HUES48 (cell line): ENCODE measurements at regions not wholly inside any gene's neighbourhood (a gene's known extent, or its start where the extent isn't known, plus 50 kb on each side); places are given as distances from the start of the nearest gene placed in this dataset.
"Not testable (repeated sequence)": the region's sequence is repeated elsewhere in the genome, so short reads cannot be mapped to it uniquely, and the experiment has no call there.

Source experiments
- H3K27ac ChIP-seq: one replicate; pipeline ENCODE4 v1.7.0; 2013; ENCODE audit warnings: low read depth, low read length, inconsistent platforms
- H3K27me3 ChIP-seq: 2 replicates; pipeline ENCODE4 v1.6.1; 2013; ENCODE audit warnings: mild to moderate bottlenecking, low read length; ENCODE audit not compliant: control insufficient read depth, insufficient read depth
- H3K36me3 ChIP-seq: 2 replicates; pipeline ENCODE4 v1.6.1; 2013; ENCODE audit warnings: low read length; ENCODE audit not compliant: control insufficient read depth, insufficient read depth
- H3K4me1 ChIP-seq: 2 replicates; pipeline ENCODE4 v1.6.1; 2013; ENCODE audit warnings: mild to moderate bottlenecking, low read length; ENCODE audit not compliant: control insufficient read depth, insufficient read depth
- H3K4me3 ChIP-seq: 2 replicates; pipeline ENCODE4 v1.5.1; 2013; ENCODE audit warnings: mild to moderate bottlenecking, low read depth, low read length
- H3K9ac ChIP-seq: 2 replicates; pipeline ENCODE4 v1.6.1; 2013; ENCODE audit warnings: mild to moderate bottlenecking, low read depth, low read length, moderate library complexity
- H3K9me3 ChIP-seq: 2 replicates; pipeline ENCODE4 v1.6.1; 2013; ENCODE audit warnings: low read length; ENCODE audit not compliant: control insufficient read depth, insufficient read depth

GRCh38 chr1:146672608-146673007 is 265.5 kb upstream of the NBPF12 start:
- H3K9me3 ChIP-seq, H3K9ac ChIP-seq, H3K4me1 ChIP-seq, H3K27ac ChIP-seq, H3K36me3 ChIP-seq, H3K4me3 ChIP-seq, H3K27me3 ChIP-seq: not testable (repeated sequence)

GRCh38 chr1:146671588-146671987 is 266.5 kb upstream of the NBPF12 start:
- H3K9me3 ChIP-seq, result not testable (repeated sequence)

GRCh38 chr1:146670832-146671566 is 267.1 kb upstream of the NBPF12 start:
- H3K36me3 ChIP-seq, H3K27me3 ChIP-seq, H3K9ac ChIP-seq, H3K27ac ChIP-seq, H3K9me3 ChIP-seq, H3K4me1 ChIP-seq, H3K4me3 ChIP-seq: not testable (repeated sequence)

More at GRCh38 chr1:146671588-146671987, 266.5 kb upstream of the NBPF12 start:
- H3K36me3 ChIP-seq, H3K9ac ChIP-seq, H3K4me3 ChIP-seq, H3K27ac ChIP-seq, H3K4me1 ChIP-seq, H3K27me3 ChIP-seq: not testable (repeated sequence)

- H3K9ac ChIP-seq, H3K4me3 ChIP-seq, H3K36me3 ChIP-seq, H3K27ac ChIP-seq, H3K9me3 ChIP-seq, H3K27me3 ChIP-seq, H3K4me1 ChIP-seq: not testable (repeated sequence)
Measured at GRCh38 chr1:146666275-146666674, 271.8 kb upstream of the NBPF12 start.

- not testable (repeated sequence) for H3K27ac ChIP-seq, H3K4me1 ChIP-seq, H3K9ac ChIP-seq, H3K27me3 ChIP-seq, H3K4me3 ChIP-seq, H3K9me3 ChIP-seq, H3K36me3 ChIP-seq
Measured at GRCh38 chr1:146660242-146660641, 277.9 kb upstream of the NBPF12 start.

GRCh38 chr1:146656356-146657060 is 281.6 kb upstream of the NBPF12 start:
- not testable (repeated sequence) for H3K9me3 ChIP-seq, H3K9ac ChIP-seq, H3K27ac ChIP-seq, H3K36me3 ChIP-seq, H3K4me1 ChIP-seq, H3K27me3 ChIP-seq, H3K4me3 ChIP-seq

GRCh38 chr1:146654763-146655162 is 283.4 kb upstream of the NBPF12 start:
- not testable (repeated sequence) for H3K4me1 ChIP-seq, H3K9me3 ChIP-seq, H3K36me3 ChIP-seq, H3K27me3 ChIP-seq, H3K27ac ChIP-seq, H3K9ac ChIP-seq, H3K4me3 ChIP-seq

- H3K27ac ChIP-seq, H3K27me3 ChIP-seq, H3K36me3 ChIP-seq, H3K4me3 ChIP-seq, H3K9me3 ChIP-seq, H3K4me1 ChIP-seq, H3K9ac ChIP-seq: not testable (repeated sequence)
Measured at GRCh38 chr1:146645978-146646604, 292.0 kb upstream of the NBPF12 start.

GRCh38 chr1:146641534-146641933 is 296.6 kb upstream of the NBPF12 start:
- not testable (repeated sequence) for H3K4me1 ChIP-seq, H3K36me3 ChIP-seq, H3K27ac ChIP-seq, H3K27me3 ChIP-seq, H3K9ac ChIP-seq, H3K9me3 ChIP-seq, H3K4me3 ChIP-seq

GRCh38 chr1:146640671-146641070 is 297.5 kb upstream of the NBPF12 start:
- not testable (repeated sequence) for H3K4me1 ChIP-seq, H3K27me3 ChIP-seq, H3K9me3 ChIP-seq, H3K4me3 ChIP-seq, H3K36me3 ChIP-seq, H3K9ac ChIP-seq, H3K27ac ChIP-seq

- not testable (repeated sequence) for H3K9me3 ChIP-seq, H3K4me1 ChIP-seq, H3K36me3 ChIP-seq, H3K27me3 ChIP-seq, H3K27ac ChIP-seq, H3K4me3 ChIP-seq, H3K9ac ChIP-seq
Measured at GRCh38 chr1:146630302-146630701, 307.8 kb upstream of the NBPF12 start.
